GM23338 (cell line): ENCODE measurements at regions not wholly inside any gene's neighbourhood (a gene's known extent, or its start where the extent isn't known, plus 50 kb on each side); places are given as distances from the start of the nearest gene placed in this dataset.

ENCODE experiments used
- ATAC-seq: fragments of 200-7000 bp; cut with Tn5 transposase; 3 replicates; pipeline ENCODE4 v1.9.1; 2020
- DNase-seq: peaks from one replicate; pipeline ENCODE4 v3.0.0-alpha.2; 2015; ENCODE audit warnings: low spot score
- H2AFZ ChIP-seq: fragments of 200-600 bp; sonication (generic); 2 replicates; pipeline ENCODE4 v1.8.0; 2016; ENCODE audit warnings: antibody characterized with exemption, mild to moderate bottlenecking, moderate library complexity
- H3F3A ChIP-seq: fragments of 200-600 bp; sonication (generic); replicated peaks from 2 replicates; pipeline ENCODE4 v1.8.0; 2017; ENCODE audit warnings: antibody characterized with exemption, mixed run types, low read depth
- H3K27ac ChIP-seq: fragments of 200-600 bp; sonication (generic); 2 replicates; pipeline ENCODE4 v1.6.1; 2016; ENCODE audit warnings: low read depth
- H3K27me3 ChIP-seq: fragments of 200-600 bp; sonication (generic); 2 replicates; pipeline ENCODE4 v1.8.0; 2016; ENCODE audit warnings: mild to moderate bottlenecking, mixed run types, moderate library complexity; ENCODE audit not compliant: insufficient read depth
- H3K36me3 ChIP-seq: fragments of 200-600 bp; sonication (generic); 2 replicates; pipeline ENCODE4 v1.8.0; 2016; ENCODE audit warnings: mild to moderate bottlenecking; ENCODE audit not compliant: insufficient read depth
- H3K4me1 ChIP-seq: fragments of 200-600 bp; sonication (generic); 2 replicates; pipeline ENCODE4 v1.8.0; 2016; ENCODE audit warnings: mild to moderate bottlenecking, moderate library complexity; ENCODE audit not compliant: insufficient read depth
- H3K4me2 ChIP-seq: fragments of 200-600 bp; sonication (generic); 2 replicates; pipeline ENCODE4 v1.7.1; 2017; ENCODE audit warnings: mixed run types
- H3K4me3 ChIP-seq: fragments of 200-600 bp; sonication (generic); 2 replicates; pipeline ENCODE4 v1.6.1; 2016; ENCODE audit warnings: mixed run types
- H3K79me2 ChIP-seq: fragments of 200-600 bp; sonication (generic); replicated peaks from 2 replicates; pipeline ENCODE4 v1.8.0; 2017; ENCODE audit warnings: mild to moderate bottlenecking; ENCODE audit not compliant: insufficient read depth
- H3K9me2 ChIP-seq: fragments of 200-600 bp; sonication (generic); 2 replicates; pipeline ENCODE4 v1.8.0; 2017; ENCODE audit not compliant: insufficient read depth
- H4K20me1 ChIP-seq: fragments of 200-600 bp; sonication (generic); replicated peaks from 2 replicates; pipeline ENCODE4 v1.8.0; 2017; ENCODE audit warnings: mild to moderate bottlenecking; ENCODE audit not compliant: insufficient read depth
- H3K27ac Mint-ChIP-seq: 2 replicates; pipeline ENCODE4 v1.8.0; 2020; ENCODE audit warnings: inconsistent platforms, mild to moderate bottlenecking, moderate library complexity, mixed read lengths
- H3K27me3 Mint-ChIP-seq: 3 replicates; pipeline ENCODE4 v1.8.0; 2022; ENCODE audit warnings: low read depth, mild to moderate bottlenecking, moderate library complexity, mixed read lengths, inconsistent platforms; ENCODE audit not compliant: insufficient read depth, poor library complexity
- H3K36me3 Mint-ChIP-seq: 3 replicates; pipeline ENCODE4 v1.8.0; 2021; ENCODE audit warnings: low read depth, mild to moderate bottlenecking, inconsistent platforms, moderate library complexity, mixed read lengths
- H3K4me1 Mint-ChIP-seq: 3 replicates; pipeline ENCODE4 v1.8.0; 2020; ENCODE audit warnings: mild to moderate bottlenecking, inconsistent platforms, mixed read lengths
- H3K4me3 Mint-ChIP-seq: 3 replicates; pipeline ENCODE4 v1.8.0; 2021; ENCODE audit warnings: moderate library complexity, mild to moderate bottlenecking, inconsistent platforms, mixed read lengths
- H3K9me3 Mint-ChIP-seq: 3 replicates; pipeline ENCODE4 v1.8.0; 2020; ENCODE audit warnings: moderate library complexity, mild to moderate bottlenecking, inconsistent platforms, mixed read lengths
- CREB1 ChIP-seq: fragments of 250-450 bp; sonication (Bioruptor Pico); IDR thresholded peaks from 2 replicates; pipeline ENCODE4 v1.5.0; 2020; ENCODE audit warnings: low read depth, mild to moderate bottlenecking, moderate library complexity
- CTCF ChIP-seq, 2 experiments: fragments of 200-600 bp in 1 of 2; sonication (generic) in 1 of 2; conservative IDR thresholded peaks; 2 replicates each; pipeline versions ENCODE4 v1.5.1 to v1.6.1; 2016 to 2017; ENCODE audit warnings: antibody characterized with exemption in 2 of 2, low read depth in 2 of 2, mild to moderate bottlenecking in 2 of 2, moderate library complexity in 1 of 2
- ETS1 ChIP-seq: IDR thresholded peaks from 2 replicates; pipeline ENCODE4 v1.6.1; 2016; ENCODE audit warnings: antibody characterized with exemption
- EZH2 ChIP-seq: fragments of 200-600 bp; sonication (generic); IDR thresholded peaks from one replicate; pipeline ENCODE4 v1.8.0; 2017; ENCODE audit warnings: antibody characterized with exemption, mild to moderate bottlenecking, low read depth; ENCODE audit not compliant: unreplicated experiment
- EZH2phosphoT487 ChIP-seq: fragments of 200-600 bp; sonication (generic); IDR thresholded peaks from one replicate; pipeline ENCODE4 v1.8.1; 2018; ENCODE audit warnings: antibody characterized with exemption; ENCODE audit not compliant: unreplicated experiment
- JUNB ChIP-seq: IDR thresholded peaks from one replicate; pipeline ENCODE4 v1.6.1; 2016; ENCODE audit warnings: antibody characterized with exemption; ENCODE audit not compliant: unreplicated experiment
- NANOG ChIP-seq: IDR thresholded peaks from 2 replicates; pipeline ENCODE4 v1.6.1; 2016; ENCODE audit warnings: antibody characterized with exemption, borderline replicate concordance
- POLR2AphosphoS5 ChIP-seq: IDR thresholded peaks from 2 replicates; pipeline ENCODE4 v1.6.1; 2016; ENCODE audit warnings: antibody characterized with exemption, low read depth
- ZNF114 ChIP-seq: fragments of 250-450 bp; sonication (Bioruptor Pico); IDR thresholded peaks from 2 replicates; pipeline ENCODE4 v1.5.0; 2020; ENCODE audit warnings: mild to moderate bottlenecking, moderate library complexity
- ZNF331 ChIP-seq: fragments of 250-450 bp; sonication (Bioruptor Pico); IDR thresholded peaks from 2 replicates; pipeline ENCODE4 v1.5.0; 2020; ENCODE audit warnings: low read depth, mild to moderate bottlenecking, moderate library complexity
- ZNF462 ChIP-seq: fragments of 250-450 bp; sonication (Bioruptor Pico); IDR thresholded peaks from 2 replicates; pipeline ENCODE4 v1.5.0; 2020; ENCODE audit warnings: mild to moderate bottlenecking, moderate library complexity

- no peak for TF ChIP-seq NANOG
- TF ChIP-seq CREB1 (CRISPR knock-in tag) = no peak
- no peak for TF ChIP-seq ETS1
- TF ChIP-seq EZH2phosphoT487 = no peak
- no peak for TF ChIP-seq ZNF114 (CRISPR knock-in tag)
- no peak for TF ChIP-seq POLR2AphosphoS5
Measured at GRCh38 chr12:46553266-46553665, 180.7 kb upstream of the SLC38A2 start (continued).

GRCh38 chr12:46550266-46550879 lies 177.8 kb upstream of the SLC38A2 start:
- H3K27ac ChIP-seq = no peak overlapping the region
- no peak for DNase-seq
- no peak overlapping the region for H3K4me2 ChIP-seq

More at GRCh38 chr12:46550266-46550879, 177.8 kb upstream of the SLC38A2 start:
- no peak for TF ChIP-seq CTCF (conservative IDR thresholded peaks at IDR 0.05; ENCODE audit: low read depth in 2 of 2)
- TF ChIP-seq NANOG = no peak
- no peak for TF ChIP-seq JUNB
- no peak for TF ChIP-seq EZH2phosphoT487
- TF ChIP-seq ZNF462 (CRISPR knock-in tag) = no peak
- TF ChIP-seq CREB1 (CRISPR knock-in tag) = no peak
- no peak for TF ChIP-seq EZH2
- TF ChIP-seq ETS1 = no peak
- TF ChIP-seq ZNF331 (CRISPR knock-in tag) = no peak
- no peaks in the 10 kb centered on the region for H3K27me3 ChIP-seq
- H3K4me1 Mint-ChIP-seq = peaks cover 8% of the 10 kb centered on the region; the same call in 2 of the 3 replicates
- H3K9me3 Mint-ChIP-seq = peaks cover 11% of the 10 kb centered on the region
- no peaks in the 10 kb centered on the region for H4K20me1 ChIP-seq
- no peaks in the 10 kb centered on the region for H3K79me2 ChIP-seq
- no peak overlapping the region for H3K27ac Mint-ChIP-seq
- H2AFZ ChIP-seq = no peak overlapping the region
- H3K4me1 ChIP-seq = peaks cover 6% of the 10 kb centered on the region
- peaks cover 7% of the 10 kb centered on the region; the same call in 1 of the 2 replicates for H3K36me3 ChIP-seq
- H3K27me3 Mint-ChIP-seq = no peaks in the 10 kb centered on the region
- H3K9me2 ChIP-seq = 0 out of 2 replicates have a peak, but pooled peaks cover 10% of the 10 kb centered on the region
- ATAC-seq = no peak
- H3F3A ChIP-seq = no peaks in the 10 kb centered on the region
- H3K36me3 Mint-ChIP-seq = peaks cover 21% of the 10 kb centered on the region
- no peak overlapping the region for H3K4me3 ChIP-seq
- H3K4me3 Mint-ChIP-seq = no peak overlapping the region
